SK-N-MC (cell line): ENCODE measurements at regions not wholly inside any gene's neighbourhood (a gene's known extent, or its start where the extent isn't known, plus 50 kb on each side); places are given as distances from the start of the nearest gene placed in this dataset.

ENCODE experiments used
- EZH2 ChIP-seq: fragments of 200-600 bp; sonication (generic); IDR thresholded peaks from one replicate; pipeline ENCODE4 v1.6.1; 2017; ENCODE audit warnings: antibody characterized with exemption
- POLR2AphosphoS5 ChIP-seq: IDR thresholded peaks from 2 replicates; pipeline ENCODE4 v1.6.1; 2012; ENCODE audit warnings: mild to moderate bottlenecking, low read depth, low read length, borderline replicate concordance

GRCh38 chr4:57504139-57504538, 394.0 kb upstream of the IGFBP7 start:
- TF ChIP-seq EZH2 (no peak), POLR2AphosphoS5 (no peak)
